GM21381 (cell line): ENCODE measurements at regions not wholly inside any gene's neighbourhood (a gene's known extent, or its start where the extent isn't known, plus 50 kb on each side); places are given as distances from the start of the nearest gene placed in this dataset.
"Not testable (repeated sequence)": the region's sequence is repeated elsewhere in the genome, so short reads cannot be mapped to it uniquely, and the experiment has no call there.

ENCODE experiments used
- ATAC-seq: cut with Tn5 transposase; IDR thresholded peaks from one replicate; pipeline ENCODE4 v1.9.1; 2021; ENCODE audit warnings: mild to moderate bottlenecking, moderate library complexity; ENCODE audit not compliant: unreplicated experiment

DNA sequence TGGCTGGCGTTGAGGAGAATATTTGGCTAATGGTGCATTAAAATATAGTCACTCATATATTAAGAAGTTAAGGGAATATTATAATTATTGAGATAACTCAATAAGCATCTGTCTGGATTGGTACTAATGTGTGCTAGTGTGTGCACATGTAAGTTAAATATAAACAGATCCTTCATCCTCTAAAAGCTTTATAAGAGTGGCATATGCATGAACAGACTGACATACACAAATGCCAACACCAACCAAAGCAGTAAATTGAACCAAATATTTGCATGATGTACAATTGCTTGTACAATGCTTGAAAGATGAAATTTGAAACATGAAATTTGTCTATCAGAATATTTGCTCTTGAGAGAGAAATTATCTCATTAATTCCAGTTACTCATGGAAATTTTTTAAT is 344.9 kb downstream of the ADGRL2 start:
- no peak for ATAC-seq

- ATAC-seq = no peak
These were observed 342.5 kb downstream of the ADGRL2 start for GRCh38 chr1:82143108-82143833.

DNA sequence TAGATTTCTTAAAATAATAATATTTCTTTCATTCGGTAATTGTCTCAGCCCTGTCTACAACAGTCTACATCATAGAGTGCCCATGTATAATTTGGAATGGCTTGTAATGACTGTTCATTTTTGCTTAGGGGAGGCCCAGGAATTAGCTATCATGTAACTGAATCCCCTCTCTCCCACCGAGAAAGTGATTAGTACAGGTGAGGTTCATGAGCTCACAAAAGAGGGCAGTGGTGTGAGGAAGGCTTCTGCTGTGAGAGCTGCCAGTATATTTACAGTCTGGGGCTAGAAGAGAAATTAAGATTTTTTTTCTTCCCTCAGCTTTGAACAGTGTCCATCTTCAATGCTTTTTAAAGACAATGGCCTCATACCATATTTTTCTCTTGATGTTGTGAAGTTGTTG is 340.7 kb downstream of the ADGRL2 start:
- no peak for ATAC-seq

- ATAC-seq = no peak
These were observed 339.2 kb downstream of the ADGRL2 start for GRCh38 chr1:82139751-82140468.

GRCh38 chr1:82136351-82136750 is 335.6 kb downstream of the ADGRL2 start:
- ATAC-seq = not testable (repeated sequence)

DNA sequence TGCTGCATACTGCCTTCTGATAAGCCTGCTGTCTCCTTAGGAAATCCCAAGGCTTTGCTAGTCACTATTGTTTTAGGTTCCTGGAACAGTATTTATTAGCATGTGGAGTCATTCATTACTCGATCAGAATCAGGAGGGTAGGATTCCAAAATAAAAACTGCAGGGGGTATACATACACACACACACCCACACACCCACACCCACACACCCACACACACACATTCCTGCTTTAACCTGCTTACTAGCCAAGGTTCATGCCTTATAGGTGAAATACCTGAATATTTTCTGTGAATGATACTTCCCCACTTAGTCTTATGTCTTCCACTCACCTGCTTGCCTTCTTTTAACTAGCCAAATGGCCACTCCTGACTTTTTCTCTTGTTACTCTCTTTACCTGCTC is 325.1 kb downstream of the ADGRL2 start:
- ATAC-seq = no peak

- no peak for ATAC-seq
These were observed 324.4 kb downstream of the ADGRL2 start for GRCh38 chr1:82125119-82125518.

- ATAC-seq = no peak
These were observed 320.7 kb downstream of the ADGRL2 start for GRCh38 chr1:82121421-82121820.

DNA sequence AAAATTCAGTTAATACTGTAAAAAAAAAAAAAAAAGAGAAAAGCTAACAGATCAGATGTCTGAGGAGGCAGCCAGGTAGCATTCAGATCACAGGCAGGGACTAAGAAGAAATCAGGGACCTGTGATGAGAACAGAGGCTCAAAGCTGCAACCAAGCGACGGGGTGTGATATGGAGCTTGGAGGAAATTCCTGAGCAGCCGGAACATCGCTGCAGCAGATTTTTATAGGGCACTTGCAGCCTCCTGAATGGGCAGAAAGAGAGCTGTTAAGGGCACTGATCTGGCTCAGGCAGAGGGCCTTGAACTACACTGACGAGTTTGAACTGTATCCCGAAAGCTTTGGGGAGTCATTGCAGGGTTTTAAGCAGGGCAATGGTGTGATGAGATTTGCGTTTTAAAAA is 315.4 kb downstream of the ADGRL2 start:
- ATAC-seq = no peak

GRCh38 chr1:82114887-82115286 is 314.2 kb downstream of the ADGRL2 start:
- ATAC-seq = no peak

GRCh38 chr1:82110366-82111254 is 309.9 kb downstream of the ADGRL2 start:
- ATAC-seq = no peak

GRCh38 chr1:82108843-82109242 is 308.1 kb downstream of the ADGRL2 start:
- no peak for ATAC-seq

- no peak for ATAC-seq
These were observed 305.9 kb downstream of the ADGRL2 start for GRCh38 chr1:82106672-82107071.

GRCh38 chr1:82099170-82099569 is 298.4 kb downstream of the ADGRL2 start:
- ATAC-seq = no peak

DNA sequence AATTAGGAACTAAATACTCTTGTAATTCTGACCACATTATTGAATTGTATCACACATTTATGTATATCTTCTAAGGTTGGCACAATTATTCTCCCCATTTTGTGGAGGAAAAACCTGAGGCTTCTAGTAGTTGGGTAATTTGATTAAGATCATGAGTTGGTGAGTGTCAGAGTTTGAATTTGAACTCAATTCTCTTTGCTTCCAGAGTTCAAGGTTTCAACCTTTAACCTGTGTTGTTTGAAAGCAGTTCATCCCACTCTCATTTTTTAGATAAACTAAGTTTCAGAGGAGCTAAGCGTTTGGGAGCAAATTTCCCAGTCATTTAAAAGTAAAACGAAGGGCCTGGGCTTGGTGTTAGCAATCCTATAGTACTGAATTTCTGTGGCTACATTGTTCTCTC is 293.4 kb downstream of the ADGRL2 start:
- no peak for ATAC-seq

DNA sequence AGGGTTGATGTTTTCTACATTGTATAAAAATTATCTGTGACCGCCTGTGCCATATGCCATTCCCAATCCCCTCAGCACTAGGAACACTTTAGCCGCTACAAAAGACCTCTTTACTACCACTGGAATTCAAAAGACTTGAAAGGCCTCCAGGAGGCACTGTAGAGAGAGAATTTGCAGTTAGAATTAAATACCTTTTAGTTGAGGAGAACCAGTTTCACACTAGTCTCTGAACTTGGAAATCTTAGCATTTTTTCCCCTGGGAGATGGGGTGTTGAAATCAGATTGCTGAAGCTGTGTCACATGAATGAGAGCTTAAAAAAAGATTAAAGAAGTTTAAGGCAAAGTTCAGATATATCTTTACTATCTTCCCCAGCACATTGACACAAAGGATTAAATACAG is 291.0 kb downstream of the ADGRL2 start:
- ATAC-seq = no peak

GRCh38 chr1:82091265-82091664 is 290.5 kb downstream of the ADGRL2 start:
- ATAC-seq = no peak

DNA sequence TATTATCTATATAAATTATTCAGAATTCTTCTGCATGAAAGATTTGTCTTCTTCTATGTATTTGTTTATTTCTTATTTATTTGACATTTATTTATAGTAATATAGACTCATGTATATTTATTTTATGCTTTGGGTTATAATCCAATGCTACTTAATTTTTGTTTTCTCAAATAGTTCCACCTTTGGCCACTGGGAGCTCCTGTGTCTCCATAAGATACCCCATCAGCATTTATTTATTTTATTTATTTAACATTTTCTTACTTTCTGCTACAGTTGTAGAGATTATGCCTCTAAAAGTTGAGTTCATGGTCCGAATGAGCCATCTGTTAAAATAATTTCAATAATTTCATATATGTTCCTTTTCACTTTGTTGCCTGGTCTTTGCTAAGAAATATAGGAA is 289.4 kb downstream of the ADGRL2 start:
- no peak for ATAC-seq

GRCh38 chr1:82086739-82087138 is 286.0 kb downstream of the ADGRL2 start:
- no peak for ATAC-seq

DNA sequence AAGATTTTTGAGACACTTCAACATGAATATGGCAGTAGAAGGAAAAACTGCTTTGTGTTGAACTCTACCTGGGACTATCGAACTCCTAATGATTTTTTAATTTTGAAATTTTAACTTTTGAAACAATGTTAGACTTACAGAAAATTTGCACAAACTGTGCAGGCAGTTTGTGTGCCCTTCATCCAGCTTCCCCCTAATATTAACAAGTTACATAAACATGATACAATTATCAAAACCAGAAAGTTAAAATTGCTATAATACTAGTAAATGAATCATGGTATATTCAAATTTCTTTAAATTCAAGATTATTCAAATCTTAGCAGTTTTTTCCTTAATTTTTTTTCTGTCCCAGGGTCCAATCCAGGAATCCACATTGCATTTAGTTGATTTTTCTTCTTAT is 278.9 kb downstream of the ADGRL2 start:
- no peak for ATAC-seq

GRCh38 chr1:82073659-82074058 is 272.9 kb downstream of the ADGRL2 start:
- no peak for ATAC-seq

DNA sequence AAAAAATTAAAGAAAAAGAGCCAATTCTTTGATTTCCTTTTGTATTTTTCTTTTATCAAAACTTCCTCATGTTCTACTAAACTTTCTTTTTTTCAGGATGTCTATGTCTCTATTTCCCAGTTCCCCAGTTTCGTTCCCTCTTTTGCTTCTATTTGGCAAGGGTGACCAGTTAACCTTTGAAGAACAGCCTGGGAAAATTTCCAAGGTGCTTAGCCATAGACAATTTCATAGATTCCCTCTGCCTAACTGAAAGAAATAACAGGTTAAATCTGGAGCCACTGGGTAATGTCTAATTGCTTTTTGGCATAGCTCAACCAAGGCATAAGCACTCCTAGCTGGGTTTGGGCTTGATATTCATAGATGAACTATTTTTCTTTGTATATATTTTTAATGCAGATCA is 272.3 kb downstream of the ADGRL2 start:
- no peak for ATAC-seq
